HG03378 (cell line): ENCODE measurements at regions not wholly inside any gene's neighbourhood (a gene's known extent, or its start where the extent isn't known, plus 50 kb on each side); places are given as distances from the start of the nearest gene placed in this dataset.
"Not testable (repeated sequence)": the region's sequence is repeated elsewhere in the genome, so short reads cannot be mapped to it uniquely, and the experiment has no call there.

Experiments
- ATAC-seq: cut with Tn5 transposase; IDR thresholded peaks from one replicate; pipeline ENCODE4 v1.9.1; 2021; ENCODE audit warnings: mild to moderate bottlenecking, moderate library complexity; ENCODE audit not compliant: unreplicated experiment

DNA sequence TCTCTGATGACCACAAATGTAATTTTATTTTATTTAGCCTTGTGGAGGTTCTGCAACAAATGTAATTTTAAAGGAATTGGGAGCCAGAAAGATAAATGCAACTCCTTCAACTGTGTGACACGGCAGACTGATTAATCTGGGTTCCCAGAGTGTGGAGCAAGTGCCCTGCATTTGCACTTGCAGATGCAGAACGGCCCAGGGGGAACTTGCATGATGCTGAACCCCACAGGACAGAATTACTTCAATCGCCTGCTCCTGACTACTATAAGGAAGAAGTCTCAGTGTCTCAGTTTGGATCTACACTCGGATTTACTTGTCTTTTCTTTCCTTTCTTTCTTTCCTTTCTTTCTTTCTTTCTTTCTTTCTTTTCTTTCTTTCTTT is 107.2 kb upstream of the ACBD5 start:
- ATAC-seq = not testable (repeated sequence)

DNA sequence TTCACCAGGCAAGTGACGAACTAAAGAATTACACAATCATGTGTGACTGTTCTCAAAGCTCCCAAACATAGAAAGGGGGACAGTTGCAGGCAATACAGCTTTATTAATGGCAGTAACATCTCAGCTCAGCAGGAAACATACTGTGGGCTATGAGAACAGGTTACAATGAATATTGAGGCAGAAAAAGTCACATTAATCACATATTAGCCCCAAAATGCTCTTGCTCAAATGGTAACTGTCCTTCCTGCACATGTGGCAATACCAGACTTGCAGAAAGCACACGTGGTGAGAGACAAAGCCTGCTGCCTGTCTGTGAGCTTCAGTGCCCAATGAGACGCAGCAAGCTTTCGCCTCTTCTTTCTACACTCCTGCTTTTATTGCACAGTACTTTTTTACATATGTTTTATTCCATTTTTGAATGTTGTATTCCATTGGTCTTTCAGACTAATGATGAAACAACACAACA is 104.9 kb upstream of the ACBD5 start:
- peak; percentile 43 for ATAC-seq

DNA sequence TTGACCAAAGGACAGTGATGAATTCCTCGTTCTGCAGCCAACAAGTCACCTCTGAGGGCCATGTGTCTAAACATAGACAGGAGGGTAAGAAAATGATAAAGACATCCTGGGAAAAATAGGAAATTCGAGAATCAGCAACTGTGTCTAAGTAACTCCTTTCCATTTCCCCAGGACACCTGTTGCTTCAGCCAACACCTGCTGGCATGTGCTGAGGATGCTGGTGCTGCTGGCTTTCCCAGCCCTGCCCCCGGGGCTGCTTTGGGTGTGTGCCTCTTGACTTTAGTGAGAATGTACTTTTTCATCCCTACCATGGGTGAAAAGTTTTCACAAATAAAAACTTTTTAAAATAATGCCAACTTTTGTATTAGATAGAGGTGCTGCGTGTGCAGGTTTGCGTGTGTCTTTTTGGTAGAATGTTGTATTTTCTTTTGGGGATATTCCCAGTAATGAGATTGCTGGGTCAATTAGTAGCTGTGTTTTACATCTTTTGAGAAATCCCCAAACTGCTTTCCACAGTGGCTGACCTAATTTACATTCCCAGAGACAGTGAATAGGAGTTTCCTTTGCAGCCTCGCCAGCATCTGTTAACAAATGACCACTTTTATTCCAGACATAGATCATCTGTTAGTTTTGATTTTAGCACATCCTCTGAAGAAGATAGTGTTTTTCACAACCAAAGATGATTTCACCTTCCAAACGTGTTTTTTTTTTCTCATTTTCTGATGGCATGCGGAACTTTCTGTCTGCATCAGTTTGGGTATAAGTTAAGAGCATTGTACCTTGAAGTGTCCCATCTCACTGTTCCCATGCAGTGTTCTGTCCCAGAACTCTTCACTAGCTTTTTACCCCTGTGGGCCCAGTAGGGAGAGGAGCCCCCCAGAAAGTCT is 104.2 kb upstream of the ACBD5 start:
- peak; percentile 72 for ATAC-seq

DNA sequence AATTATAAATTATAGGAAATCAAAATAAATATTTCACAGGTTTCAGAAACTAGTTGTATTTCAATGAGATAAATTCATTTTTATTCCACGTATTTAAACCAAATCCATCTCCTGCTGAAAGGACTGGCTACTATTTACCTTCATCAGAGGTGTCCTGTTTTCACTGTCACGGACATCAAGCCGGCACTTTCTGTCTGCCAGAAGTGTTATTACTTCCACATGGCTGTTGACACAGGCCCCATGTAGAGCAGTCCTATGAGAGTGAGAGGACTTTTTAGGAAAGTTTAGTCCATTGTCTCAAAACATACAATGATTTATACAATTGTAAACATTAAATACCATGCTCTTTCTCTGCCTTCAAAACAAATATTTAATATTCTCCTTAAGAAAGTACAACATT is 100.4 kb upstream of the ACBD5 start:
- no peak for ATAC-seq

DNA sequence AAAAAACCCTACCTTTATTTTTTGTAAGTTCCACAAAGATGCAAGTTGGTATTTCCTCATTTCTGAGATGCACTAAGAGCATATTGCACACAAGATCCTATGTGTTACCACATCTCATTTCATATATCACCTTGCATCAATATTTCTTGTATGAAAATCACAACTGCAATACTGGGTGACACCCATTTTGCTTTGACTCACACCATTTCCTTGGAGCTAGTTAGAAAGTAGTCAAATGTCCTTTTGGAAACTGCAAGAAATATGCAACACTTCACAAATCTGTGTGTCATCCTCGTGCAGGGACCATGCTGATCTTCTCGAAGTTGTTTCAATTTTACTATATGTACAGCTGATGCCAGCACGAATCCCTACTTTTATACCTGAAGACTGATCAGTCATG is 94.6 kb upstream of the ACBD5 start:
- ATAC-seq = not testable (repeated sequence)

DNA sequence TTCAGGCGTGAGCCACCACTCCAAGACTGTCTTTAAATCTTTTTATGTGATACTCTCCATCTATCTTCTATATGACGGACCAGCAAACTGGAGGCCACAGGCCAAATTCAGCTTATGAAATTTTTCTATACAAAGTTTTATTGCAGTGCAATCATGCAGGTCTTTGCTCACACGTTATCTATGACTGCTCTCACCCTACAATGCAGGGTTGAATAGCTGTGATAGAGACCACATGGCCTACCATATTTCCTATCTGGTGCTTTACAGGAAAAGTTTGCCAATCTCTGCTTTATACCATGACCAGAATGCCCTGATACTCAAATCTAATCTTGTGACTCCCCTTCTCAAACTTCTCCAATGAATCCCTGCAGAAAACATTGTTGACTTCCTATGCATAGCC is 89.5 kb upstream of the ACBD5 start:
- ATAC-seq = no peak

DNA sequence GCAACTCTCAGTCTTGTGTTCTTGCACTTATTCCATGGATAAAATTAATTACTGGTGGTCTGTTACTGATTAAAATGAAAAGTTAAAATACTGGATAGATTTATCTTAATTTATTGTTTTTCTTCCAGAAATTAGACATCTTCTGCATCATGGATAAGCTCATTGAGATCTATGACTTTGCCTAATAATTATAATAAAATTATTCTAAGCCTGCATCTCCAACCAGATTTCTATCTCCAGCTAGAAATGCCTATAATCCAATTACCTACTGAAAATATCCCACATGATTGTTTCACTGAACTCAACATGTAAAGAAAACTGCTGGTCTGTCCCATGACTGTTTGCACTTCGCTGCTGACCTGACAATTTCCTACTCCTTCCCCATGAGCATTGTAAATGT is 88.3 kb upstream of the ACBD5 start:
- ATAC-seq = no peak

DNA sequence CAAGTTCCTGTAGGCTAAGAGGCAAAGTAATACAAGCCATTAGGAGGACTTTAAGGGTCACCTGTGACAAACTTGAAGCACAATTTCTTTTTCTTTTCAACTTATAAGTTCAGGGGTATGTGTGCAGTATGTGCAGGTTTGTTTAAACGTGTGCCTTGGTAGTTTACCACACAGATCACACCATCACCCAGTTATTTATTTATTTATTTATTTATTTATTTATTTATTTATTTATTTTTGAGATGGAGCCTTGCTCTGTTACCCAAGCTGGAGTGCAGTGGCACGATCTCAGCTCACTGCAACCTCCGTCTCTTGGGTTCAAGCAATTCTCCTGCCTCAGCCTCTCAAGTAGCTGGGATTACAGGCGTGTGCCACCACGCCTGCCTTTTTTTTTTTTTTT is 86.2 kb upstream of the ACBD5 start:
- ATAC-seq = not testable (repeated sequence)

DNA sequence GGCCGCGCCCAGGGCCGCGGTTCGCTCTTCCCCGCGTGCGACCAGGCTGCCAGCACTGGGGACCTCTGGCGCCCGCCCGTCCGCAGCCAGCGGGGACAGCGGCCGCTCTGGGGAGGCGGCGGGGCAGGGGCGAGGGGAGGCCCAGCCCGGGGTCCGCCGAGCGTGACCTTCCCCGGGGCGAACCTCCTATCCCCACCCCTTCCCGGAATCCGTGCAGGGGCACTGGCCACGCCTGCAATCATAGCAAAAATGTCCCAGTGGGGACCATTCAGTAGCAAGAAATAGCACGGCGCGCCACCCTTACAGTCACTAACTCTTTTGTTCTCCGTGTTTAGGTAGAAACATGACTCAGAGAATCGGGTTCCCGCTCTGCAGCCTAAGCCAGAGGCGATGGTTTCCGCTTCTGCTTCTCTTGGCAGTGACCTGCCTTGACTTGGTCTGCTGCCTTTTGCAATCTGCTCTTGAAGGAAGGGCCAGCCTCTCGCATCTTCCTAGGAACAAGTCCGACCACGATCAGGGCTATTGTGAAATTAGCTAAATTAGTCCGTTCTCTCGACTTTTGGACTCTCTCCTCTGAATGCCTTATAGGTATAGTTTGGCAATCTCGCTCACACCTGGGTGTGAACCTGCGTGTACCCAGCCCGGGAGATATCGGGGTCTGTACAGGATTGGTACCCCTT is 79.3 kb upstream of the ACBD5 start:
- ATAC-seq = peak; percentile 80

DNA sequence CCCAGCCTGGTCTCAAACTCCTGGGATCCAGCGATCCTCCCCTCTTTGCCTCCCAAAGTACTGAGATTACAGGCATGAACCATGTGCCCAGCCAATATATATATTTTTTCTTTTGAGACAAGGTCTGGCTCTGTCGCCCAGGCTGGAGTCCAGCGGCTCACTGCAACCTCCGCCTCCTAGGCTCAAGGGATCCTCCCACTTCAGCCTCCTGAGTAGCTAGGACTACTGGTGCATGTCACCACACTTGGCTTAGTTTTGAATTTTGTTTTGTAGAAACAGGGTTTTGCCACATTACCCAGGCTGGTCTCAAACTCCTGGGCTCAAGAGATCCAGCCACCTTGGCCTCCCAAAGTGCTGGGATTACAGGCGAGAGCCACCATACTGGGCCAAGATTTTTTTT is 78.5 kb upstream of the ACBD5 start:
- not testable (repeated sequence) for ATAC-seq

DNA sequence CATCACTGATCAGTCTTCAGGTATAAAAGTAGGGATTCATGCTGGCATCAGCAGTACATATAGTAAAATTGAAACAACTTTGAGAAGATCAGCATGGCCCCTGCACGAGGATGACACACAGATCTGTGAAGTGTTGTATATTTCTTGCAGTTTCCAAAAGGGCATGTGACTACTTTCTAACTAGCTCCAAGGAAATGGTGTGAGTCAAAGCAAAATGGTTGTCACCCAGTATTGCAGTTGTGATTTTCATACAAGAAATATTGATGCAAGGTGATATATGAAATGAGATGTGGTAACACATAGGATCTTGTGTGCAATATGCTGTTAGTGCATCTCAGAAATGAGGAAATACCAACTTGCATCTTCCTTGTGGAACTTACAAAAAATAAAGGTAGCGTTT is 74.5 kb upstream of the ACBD5 start:
- not testable (repeated sequence) for ATAC-seq

DNA sequence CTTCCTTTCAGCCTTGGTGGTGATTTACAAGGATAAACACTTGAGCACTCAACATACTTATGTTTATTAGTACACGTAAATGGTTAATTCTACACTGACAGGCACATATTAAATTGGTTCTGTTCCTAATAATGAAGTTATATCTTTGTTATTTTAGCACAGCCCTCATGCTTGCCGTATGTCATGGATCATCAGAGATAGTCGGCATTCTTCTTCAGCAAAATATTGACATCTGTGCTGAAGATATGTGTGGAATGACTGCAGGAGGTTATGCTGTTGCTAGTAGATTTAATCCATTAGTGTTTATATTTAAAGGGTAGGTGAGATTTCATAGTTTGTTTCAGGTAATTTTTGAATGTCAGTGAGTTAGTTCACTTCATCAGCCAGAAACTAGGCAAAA is 73.0 kb upstream of the ACBD5 start:
- not testable (repeated sequence) for ATAC-seq

DNA sequence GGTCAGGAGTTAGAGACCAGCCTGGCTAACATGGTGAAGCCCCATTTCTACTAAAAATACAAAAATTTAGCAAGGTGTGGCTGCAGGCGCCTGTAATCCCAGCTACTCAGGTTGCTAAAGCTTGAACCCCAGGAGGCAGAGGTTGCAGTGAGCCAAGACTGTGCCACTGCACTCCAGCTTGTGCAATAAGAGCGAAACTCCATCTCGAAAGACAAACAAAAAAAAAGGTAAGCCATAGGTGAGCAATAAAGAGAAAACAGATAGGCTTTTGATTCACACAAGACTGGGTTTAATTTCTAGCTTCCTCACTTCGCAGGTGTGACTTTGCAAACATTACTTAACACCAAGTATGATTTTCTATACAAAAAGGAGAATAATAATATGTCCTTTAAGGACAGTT is 72.3 kb upstream of the ACBD5 start:
- no peak for ATAC-seq

DNA sequence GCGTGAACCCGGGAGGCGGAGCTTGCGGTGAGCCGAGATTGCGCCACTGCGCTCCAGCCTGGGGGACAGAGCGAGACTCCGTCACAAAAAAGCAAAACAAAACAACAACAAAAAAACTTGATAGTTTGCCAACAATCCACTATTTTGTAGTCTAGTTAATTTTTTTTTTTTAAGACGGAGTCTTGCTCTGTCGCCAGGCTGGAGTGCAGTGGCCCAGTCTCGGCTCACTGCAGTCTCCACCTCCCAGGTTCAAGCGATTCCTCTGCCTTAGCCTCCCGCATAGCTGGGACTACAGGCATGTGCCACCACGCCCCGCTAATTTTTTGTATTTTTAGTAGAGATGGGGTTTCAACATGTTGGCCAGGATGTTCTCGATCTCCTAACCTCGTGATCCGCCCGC is 71.2 kb upstream of the ACBD5 start:
- not testable (repeated sequence) for ATAC-seq

DNA sequence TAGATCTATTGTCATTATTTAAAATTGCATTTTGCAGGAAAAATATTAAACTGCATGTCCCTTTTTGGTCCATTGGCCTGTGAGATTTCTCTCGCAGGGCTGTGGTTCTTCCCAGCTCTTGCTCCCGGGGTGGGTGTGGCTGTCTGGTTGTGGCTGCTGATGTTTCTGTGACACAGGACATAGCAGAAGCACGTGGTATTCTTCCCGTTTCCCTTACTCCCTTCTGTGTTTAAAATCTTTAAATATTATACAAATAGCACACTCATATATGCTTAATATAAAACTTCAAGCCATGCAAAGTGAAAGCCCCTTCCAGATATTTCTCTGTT is 57.9 kb upstream of the ACBD5 start:
- not testable (repeated sequence) for ATAC-seq

DNA sequence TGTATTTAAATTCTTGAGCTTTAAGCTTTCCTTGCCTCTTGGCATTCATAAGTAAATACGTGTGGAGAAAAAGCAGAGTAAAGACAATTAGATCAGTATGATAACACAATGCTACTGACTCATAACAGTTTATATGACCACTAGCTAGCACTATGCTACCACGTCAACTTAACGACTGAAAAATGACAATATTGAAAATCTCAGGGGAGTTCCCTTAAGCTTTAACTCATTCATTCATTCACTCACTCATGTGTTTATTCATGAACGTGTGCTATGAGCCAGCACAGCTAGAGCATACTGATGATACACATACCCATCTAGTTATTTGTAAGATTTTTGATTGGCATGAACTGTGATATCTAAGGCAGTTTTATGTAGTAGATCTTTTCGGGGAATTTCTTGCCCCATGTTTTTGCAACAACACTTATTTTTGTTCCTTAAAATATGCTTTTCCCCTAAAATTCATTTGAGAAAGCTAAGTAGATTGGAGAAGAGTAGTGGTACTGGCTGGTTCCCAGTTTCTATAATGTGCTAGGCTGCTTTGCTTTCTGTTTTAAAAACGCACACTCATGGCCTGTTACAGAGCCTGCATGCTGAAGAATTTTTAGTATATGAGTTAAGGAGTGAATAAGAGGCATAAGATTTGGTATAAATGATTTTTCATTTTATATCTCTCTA is 57.4 kb upstream of the ACBD5 start:
- no peak for ATAC-seq

DNA sequence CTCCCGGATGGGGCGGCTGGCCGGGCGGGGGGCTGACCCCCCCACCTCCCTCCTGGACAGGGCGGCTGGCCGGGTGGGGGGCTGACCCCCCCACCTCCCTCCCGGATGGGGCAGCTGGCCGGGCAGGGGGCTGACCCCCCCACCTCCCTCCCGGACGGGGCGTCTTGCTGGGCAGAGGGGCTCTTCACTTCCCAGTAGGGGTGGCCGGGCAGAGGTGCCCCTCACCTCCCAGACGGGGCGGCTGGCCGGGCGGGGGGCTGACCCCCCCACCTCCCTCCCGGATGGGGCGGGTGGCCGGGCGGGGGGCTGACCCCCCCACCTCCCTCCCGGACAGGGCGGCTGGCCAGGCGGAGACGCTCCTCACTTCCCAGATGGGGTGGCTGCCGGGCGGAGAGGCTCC is 55.7 kb upstream of the ACBD5 start:
- ATAC-seq = not testable (repeated sequence)

DNA sequence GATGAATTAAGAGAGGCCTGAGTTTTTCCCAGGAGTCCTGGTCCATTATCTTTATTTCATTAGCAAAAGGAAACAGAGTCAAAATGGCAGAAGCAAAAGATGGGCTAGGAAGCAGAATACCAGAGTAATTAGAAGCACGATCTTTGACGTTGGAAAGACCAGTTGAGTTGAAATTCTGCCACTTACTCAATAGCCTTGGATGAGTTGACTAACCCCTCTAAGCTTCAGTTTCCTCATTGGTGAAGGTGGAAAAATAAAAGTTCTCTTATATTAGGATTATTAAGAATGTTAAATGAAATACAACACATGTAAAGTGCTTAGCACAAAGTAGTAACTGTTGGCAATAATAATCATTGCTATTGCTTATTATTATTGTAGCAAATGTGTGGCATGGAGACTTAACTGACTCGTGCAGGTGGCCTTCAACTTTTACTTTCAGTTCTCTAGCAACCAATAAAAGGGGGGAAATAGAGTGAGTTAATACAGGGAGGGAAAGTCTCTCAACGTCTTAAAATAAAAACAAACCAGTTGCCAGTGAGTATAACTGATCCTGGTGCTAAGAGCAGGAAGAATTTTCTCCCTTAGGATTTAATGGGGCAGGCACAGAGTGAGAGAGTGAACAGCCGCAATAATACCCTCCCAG is 50.8 kb upstream of the ACBD5 start:
- peak; percentile 72 for ATAC-seq
